Bronchial epithelial cell (primary cell): ENCODE measurements at regions not wholly inside any gene's neighbourhood (a gene's known extent, or its start where the extent isn't known, plus 50 kb on each side); places are given as distances from the start of the nearest gene placed in this dataset.

Experiments used
- DNase-seq: peaks from one replicate; pipeline ENCODE4 v3.0.0-alpha.2; 2010; ENCODE audit warnings: low read depth
- FAIRE-seq: peaks from 2 replicates; lab custom pipeline; 2011; peaks lifted over from hg19 to GRCh38; lab: Jason Lieb, UNC
- H3K27me3 ChIP-seq: 2 replicates; pipeline ENCODE4 v1.5.1; 2011; ENCODE audit warnings: low read length; ENCODE audit not compliant: control insufficient read depth, insufficient read depth
- H3K36me3 ChIP-seq: 2 replicates; pipeline ENCODE4 v1.5.1; 2011; ENCODE audit warnings: low read length; ENCODE audit not compliant: control insufficient read depth, insufficient read depth
- H3K4me3 ChIP-seq: 2 replicates; pipeline ENCODE4 v1.5.1; 2011; ENCODE audit warnings: mild to moderate bottlenecking, low read depth, low read length, control low read depth
- TF ChIP-seq, protein P1 (sequence below): IDR thresholded peaks from 2 replicates; pipeline ENCODE4 v1.5.1; 2011; ENCODE audit warnings: mild to moderate bottlenecking, moderate library complexity, low read length, control low read depth, inconsistent platforms; ENCODE audit not compliant: insufficient read depth, severe bottlenecking

GRCh38 chr5:35561396-35561795, 56.3 kb upstream of the SPEF2 start:
- DNase-seq: no peak
- no peak for FAIRE-seq
- no peak overlapping the region for H3K4me3 ChIP-seq
- H3K36me3 ChIP-seq: no peaks in the 10 kb centered on the region
- TF ChIP-seq, protein P1, sequence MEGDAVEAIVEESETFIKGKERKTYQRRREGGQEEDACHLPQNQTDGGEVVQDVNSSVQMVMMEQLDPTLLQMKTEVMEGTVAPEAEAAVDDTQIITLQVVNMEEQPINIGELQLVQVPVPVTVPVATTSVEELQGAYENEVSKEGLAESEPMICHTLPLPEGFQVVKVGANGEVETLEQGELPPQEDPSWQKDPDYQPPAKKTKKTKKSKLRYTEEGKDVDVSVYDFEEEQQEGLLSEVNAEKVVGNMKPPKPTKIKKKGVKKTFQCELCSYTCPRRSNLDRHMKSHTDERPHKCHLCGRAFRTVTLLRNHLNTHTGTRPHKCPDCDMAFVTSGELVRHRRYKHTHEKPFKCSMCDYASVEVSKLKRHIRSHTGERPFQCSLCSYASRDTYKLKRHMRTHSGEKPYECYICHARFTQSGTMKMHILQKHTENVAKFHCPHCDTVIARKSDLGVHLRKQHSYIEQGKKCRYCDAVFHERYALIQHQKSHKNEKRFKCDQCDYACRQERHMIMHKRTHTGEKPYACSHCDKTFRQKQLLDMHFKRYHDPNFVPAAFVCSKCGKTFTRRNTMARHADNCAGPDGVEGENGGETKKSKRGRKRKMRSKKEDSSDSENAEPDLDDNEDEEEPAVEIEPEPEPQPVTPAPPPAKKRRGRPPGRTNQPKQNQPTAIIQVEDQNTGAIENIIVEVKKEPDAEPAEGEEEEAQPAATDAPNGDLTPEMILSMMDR: no peak
- H3K27me3 ChIP-seq: no peaks in the 10 kb centered on the region

DNA sequence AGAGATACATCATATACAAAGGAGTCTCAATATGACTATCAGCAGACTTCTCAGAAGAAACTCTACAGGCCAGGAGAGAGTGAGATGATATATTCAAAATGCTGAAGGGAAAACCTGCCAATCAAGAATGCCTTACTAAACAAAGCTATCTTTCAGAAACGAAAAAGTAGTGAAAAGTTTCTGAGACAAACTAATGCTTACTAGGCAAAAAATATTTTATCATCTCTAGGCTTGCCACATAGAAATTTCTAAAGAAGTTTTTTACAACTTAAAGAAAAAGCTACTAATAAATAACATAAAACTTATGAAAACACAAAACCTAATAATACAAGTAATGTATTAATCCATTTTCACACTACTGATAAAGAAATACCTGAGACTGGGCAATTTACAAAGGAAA, 59.9 kb upstream of the SPEF2 start:
- DNase-seq: no peak
- no peak for FAIRE-seq

DNA sequence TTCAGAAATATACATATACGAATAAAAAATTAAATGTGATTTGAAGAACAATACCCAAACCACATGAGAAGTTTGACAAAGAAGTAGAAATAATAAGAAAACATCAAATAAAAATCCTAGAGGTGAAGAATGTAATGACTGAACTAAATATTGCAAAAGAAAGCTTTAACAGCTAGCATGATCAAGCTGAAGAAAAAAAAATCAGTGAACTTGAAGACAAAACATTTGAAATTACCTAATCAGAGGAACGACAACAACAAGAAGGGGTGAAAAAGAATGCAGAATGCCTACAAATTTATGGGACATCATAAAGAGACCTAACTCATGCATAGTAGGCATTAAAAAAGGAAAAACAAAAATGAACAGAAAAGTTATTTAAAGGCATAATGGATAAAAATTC, 60.5 kb upstream of the SPEF2 start:
- H3K4me3 ChIP-seq: no peak overlapping the region

More for the DNA sequence above, 59.9 kb upstream of the SPEF2 start:
- TF ChIP-seq, protein P1: no peak
- no peak overlapping the region for H3K4me3 ChIP-seq
- H3K36me3 ChIP-seq: no peaks in the 10 kb centered on the region
- H3K27me3 ChIP-seq: no peaks in the 10 kb centered on the region

DNA sequence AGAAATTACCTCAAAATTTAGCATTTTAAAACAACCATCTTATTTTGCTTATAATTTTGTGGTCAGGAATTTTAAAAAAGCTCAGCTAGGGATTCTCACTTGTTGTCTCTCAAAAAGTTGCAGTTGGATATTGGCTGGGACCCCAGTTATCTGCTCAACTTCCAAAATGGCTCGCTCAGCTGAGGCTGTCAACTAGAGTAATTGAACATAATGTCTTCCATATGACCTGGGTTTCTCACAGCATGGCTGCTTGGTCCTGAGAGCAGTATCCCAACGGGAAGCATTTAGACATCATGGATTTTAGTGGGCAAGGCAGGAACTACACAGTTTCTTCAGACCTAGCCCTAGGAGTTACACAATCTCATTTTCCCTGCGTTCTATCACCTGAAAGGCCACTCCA, 63.6 kb upstream of the SPEF2 start:
- TF ChIP-seq, protein P1: no peak
- DNase-seq: no peak
- no peak overlapping the region for H3K4me3 ChIP-seq
- H3K36me3 ChIP-seq: no peaks in the 10 kb centered on the region
- no peaks in the 10 kb centered on the region for H3K27me3 ChIP-seq
- no peak for FAIRE-seq

More for the DNA sequence above, 60.5 kb upstream of the SPEF2 start:
- DNase-seq (no peak), FAIRE-seq (no peak)
- no peaks in the 10 kb centered on the region for H3K27me3 ChIP-seq
- TF ChIP-seq, protein P1: no peak
- no peaks in the 10 kb centered on the region for H3K36me3 ChIP-seq

DNA sequence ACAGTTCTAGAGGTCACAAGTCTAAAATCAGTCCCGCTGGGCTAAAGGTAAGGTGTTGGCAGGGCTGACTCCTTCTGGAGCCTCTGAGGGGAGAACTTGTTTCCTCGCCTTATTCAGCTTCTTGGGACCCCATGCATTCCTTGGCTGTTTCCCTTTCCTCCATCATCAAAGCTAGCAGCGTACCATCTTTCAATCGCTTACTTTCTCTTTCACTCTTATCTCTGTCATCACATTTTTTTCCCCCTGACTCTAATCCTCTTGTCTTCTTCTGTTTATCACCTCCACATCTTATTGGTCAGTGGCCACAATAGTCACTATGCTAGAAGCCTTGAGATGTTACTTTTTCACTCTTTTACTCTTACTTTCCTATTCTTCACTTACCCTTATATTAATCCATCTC, 72.5 kb upstream of the SPEF2 start:
- Histone ChIP-seq H3K4me3 (no peak overlapping the region), H3K27me3 (no peaks in the 10 kb centered on the region), H3K36me3 (no peaks in the 10 kb centered on the region)
- no peak for FAIRE-seq
- TF ChIP-seq, protein P1: no peak
- DNase-seq: no peak

DNA sequence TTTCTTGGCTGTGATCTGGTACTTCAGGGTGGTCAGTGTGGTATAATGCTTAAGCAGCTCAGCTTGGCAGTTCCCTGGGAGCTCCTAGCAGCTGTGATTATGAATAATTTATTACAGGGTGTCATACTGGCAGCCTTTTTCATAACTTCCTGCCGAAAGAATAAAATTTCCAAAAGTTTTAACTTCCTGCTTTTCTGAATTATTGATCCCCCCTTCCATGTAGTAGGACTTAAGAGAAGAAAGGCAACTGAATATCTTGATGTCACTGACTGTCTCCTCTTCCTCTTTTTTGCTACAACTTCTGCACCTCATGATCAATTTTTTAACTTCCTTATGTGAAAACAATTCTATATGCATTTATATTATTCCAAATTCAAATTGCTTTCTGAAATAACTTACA, 74.3 kb upstream of the SPEF2 start:
- DNase-seq (no peak), FAIRE-seq (no peak)
- TF ChIP-seq, protein P1: no peak
- H3K27me3 ChIP-seq: no peaks in the 10 kb centered on the region
- no peaks in the 10 kb centered on the region for H3K36me3 ChIP-seq
- H3K4me3 ChIP-seq: no peak overlapping the region
